DOHH2 (cell line): ENCODE measurements at regions not wholly inside any gene's neighbourhood (a gene's known extent, or its start where the extent isn't known, plus 50 kb on each side); places are given as distances from the start of the nearest gene placed in this dataset.

ENCODE experiments used
- H3F3A ChIP-seq: fragments of 200-600 bp; sonication (generic), shearing (Covaris generic); 2 replicates; pipeline ENCODE4 v1.6.0; 2016; ENCODE audit warnings: antibody characterized with exemption, mild to moderate bottlenecking; ENCODE audit not compliant: control insufficient read depth, insufficient read depth
- H3K27ac ChIP-seq: fragments of 200-600 bp; sonication (generic); 2 replicates; pipeline ENCODE4 v1.5.1; 2014; ENCODE audit warnings: low read depth, mild to moderate bottlenecking, low read length, moderate library complexity
- H3K27me3 ChIP-seq: fragments of 200-600 bp; sonication (generic); 2 replicates; pipeline ENCODE4 v1.6.1; 2014; ENCODE audit warnings: mild to moderate bottlenecking, low read length, mixed read lengths; ENCODE audit not compliant: control insufficient read depth
- H3K36me3 ChIP-seq: fragments of 200-600 bp; sonication (generic); 2 replicates; pipeline ENCODE4 v1.6.1; 2014; ENCODE audit warnings: mild to moderate bottlenecking, low read length, moderate library complexity, mixed read lengths; ENCODE audit not compliant: control insufficient read depth
- H3K4me1 ChIP-seq: fragments of 200-600 bp; sonication (generic); 2 replicates; pipeline ENCODE4 v1.6.1; 2014; ENCODE audit warnings: mild to moderate bottlenecking, low read length, mixed read lengths; ENCODE audit not compliant: control insufficient read depth
- H3K4me2 ChIP-seq: fragments of 200-600 bp; sonication (generic); 2 replicates; pipeline ENCODE4 v1.6.0; 2014; ENCODE audit warnings: mild to moderate bottlenecking, low read length, moderate library complexity
- H3K4me3 ChIP-seq: fragments of 200-600 bp; sonication (generic); 2 replicates; pipeline ENCODE4 v1.5.1; 2014; ENCODE audit warnings: mild to moderate bottlenecking, low read length, mixed read lengths
- H3K79me2 ChIP-seq: fragments of 200-600 bp; sonication (generic); 2 replicates; pipeline ENCODE4 v1.6.1; 2014; ENCODE audit warnings: mild to moderate bottlenecking, low read length, mixed read lengths; ENCODE audit not compliant: control insufficient read depth
- H3K9me2 ChIP-seq: fragments of 200-600 bp; sonication (generic); replicated peaks from 2 replicates; pipeline ENCODE4 v1.6.1; 2014; ENCODE audit warnings: mild to moderate bottlenecking, low read length, mixed read lengths; ENCODE audit not compliant: control insufficient read depth
- H3K9me3 ChIP-seq: fragments of 200-600 bp; sonication (generic); 2 replicates; pipeline ENCODE4 v1.6.1; 2014; ENCODE audit warnings: antibody characterized with exemption, low read length, mixed read lengths; ENCODE audit not compliant: control insufficient read depth, insufficient read depth
- H4K20me1 ChIP-seq: fragments of 200-600 bp; sonication (generic); 2 replicates; pipeline ENCODE4 v1.6.0; 2014; ENCODE audit warnings: low read depth, mild to moderate bottlenecking, antibody characterized with exemption, low read length, moderate library complexity; ENCODE audit not compliant: control insufficient read depth, insufficient read depth
- CTCF ChIP-seq: fragments of 200-600 bp; sonication (generic); IDR thresholded peaks from one replicate; pipeline ENCODE4 v1.5.1; 2014; ENCODE audit warnings: antibody characterized with exemption, mild to moderate bottlenecking, low read depth, low read length; ENCODE audit not compliant: poor library complexity, severe bottlenecking
- EZH2phosphoT487 ChIP-seq: fragments of 200-600 bp; sonication (generic); IDR thresholded peaks from 2 replicates; pipeline ENCODE4 v1.6.1; 2017; ENCODE audit warnings: borderline replicate concordance, mild to moderate bottlenecking, antibody characterized with exemption, low read length, moderate library complexity, mixed read lengths

- peaks cover 10% of the 10 kb centered on the region for H3K4me1 ChIP-seq
- no peaks in the 10 kb centered on the region for H3K9me3 ChIP-seq
- H3F3A ChIP-seq: no peaks in the 10 kb centered on the region
- no peak overlapping the region for H3K4me2 ChIP-seq
- H3K36me3 ChIP-seq: no peaks in the 10 kb centered on the region
- H3K9me2 ChIP-seq: no peaks in the 10 kb centered on the region
- TF ChIP-seq EZH2phosphoT487 (no peak), CTCF (no peak)
- no peaks in the 10 kb centered on the region for H3K27me3 ChIP-seq
- H3K79me2 ChIP-seq: no peaks in the 10 kb centered on the region
- no peaks in the 10 kb centered on the region for H4K20me1 ChIP-seq
- H3K4me3 ChIP-seq: no peak overlapping the region
- no peak overlapping the region for H3K27ac ChIP-seq
Measured at GRCh38 chr16:77116856-77117255, 74.1 kb upstream of the MON1B start.

- peaks cover 10% of the 10 kb centered on the region for H3K4me1 ChIP-seq
- no peak overlapping the region for H3K4me3 ChIP-seq
- H3K9me2 ChIP-seq: no peaks in the 10 kb centered on the region
- no peaks in the 10 kb centered on the region for H4K20me1 ChIP-seq
- H3K9me3 ChIP-seq: no peaks in the 10 kb centered on the region
- no peaks in the 10 kb centered on the region for H3K79me2 ChIP-seq
- no peaks in the 10 kb centered on the region for H3K36me3 ChIP-seq
- H3F3A ChIP-seq: no peaks in the 10 kb centered on the region
- no peak overlapping the region for H3K27ac ChIP-seq
- no peaks in the 10 kb centered on the region for H3K27me3 ChIP-seq
- no peak overlapping the region for H3K4me2 ChIP-seq
- TF ChIP-seq EZH2phosphoT487: no peak
- no peak for TF ChIP-seq CTCF
Measured at GRCh38 chr16:77117707-77118106, 73.3 kb upstream of the MON1B start.

GRCh38 chr16:77131398-77131797 is 59.6 kb upstream of the MON1B start:
- Histone ChIP-seq H3K27ac (no peak overlapping the region), H3K4me2 (no peak overlapping the region), H3F3A (no peaks in the 10 kb centered on the region), H4K20me1 (no peaks in the 10 kb centered on the region), H3K4me1 (no peaks in the 10 kb centered on the region), H3K9me2 (no peaks in the 10 kb centered on the region), H3K4me3 (no peak overlapping the region), H3K79me2 (no peaks in the 10 kb centered on the region), H3K27me3 (no peaks in the 10 kb centered on the region), H3K36me3 (no peaks in the 10 kb centered on the region), H3K9me3 (peaks cover 4% of the 10 kb centered on the region; the same call in 1 of the 2 replicates)
- TF ChIP-seq EZH2phosphoT487: no peak
- TF ChIP-seq CTCF: no peak
